ENCODE measurements at regions not wholly inside any gene's neighbourhood (a gene's known extent, or its start where the extent isn't known, plus 50 kb on each side); places are given as distances from the start of the nearest gene placed in this dataset.
"Not testable (repeated sequence)": the region's sequence is repeated elsewhere in the genome, so short reads cannot be mapped to it uniquely, and the experiment has no call there.

GRCh38 chr14:98927986-98928385 lies 344.0 kb downstream of the BCL11B start:
- H3K4me3 ChIP-seq (ENCODE audit: low read depth, low read length), result no peak overlapping the region

- H3K4me3 ChIP-seq (ENCODE audit: low read depth, low read length), result no peak overlapping the region
These were observed 343.6 kb downstream of the BCL11B start for GRCh38 chr14:98928418-98928817.

GRCh38 chr14:98931126-98931525 lies 340.9 kb downstream of the BCL11B start:
- no peak overlapping the region for H3K4me3 ChIP-seq (ENCODE audit: low read depth, low read length)

- no peak overlapping the region for H3K4me3 ChIP-seq (ENCODE audit: low read depth, low read length)
These were observed 340.1 kb downstream of the BCL11B start for GRCh38 chr14:98931911-98932310.

- no peak overlapping the region for H3K4me3 ChIP-seq (ENCODE audit: low read depth, low read length)
These were observed 339.3 kb downstream of the BCL11B start for GRCh38 chr14:98932431-98933325.

- H3K4me3 ChIP-seq (ENCODE audit: low read depth, low read length), result not testable (repeated sequence)
These were observed 337.4 kb downstream of the BCL11B start for GRCh38 chr14:98934569-98934968.

GRCh38 chr14:98935921-98936320 lies 336.1 kb downstream of the BCL11B start:
- H3K4me3 ChIP-seq (ENCODE audit: low read depth, low read length), result no peak overlapping the region

- H3K4me3 ChIP-seq (ENCODE audit: low read depth, low read length), result no peak overlapping the region
These were observed 335.0 kb downstream of the BCL11B start for GRCh38 chr14:98937021-98937420.

- no peak overlapping the region for H3K4me3 ChIP-seq (ENCODE audit: low read depth, low read length)
These were observed 334.1 kb downstream of the BCL11B start for GRCh38 chr14:98937712-98938505.

- no peak overlapping the region for H3K4me3 ChIP-seq (ENCODE audit: low read depth, low read length)
These were observed 331.1 kb downstream of the BCL11B start for GRCh38 chr14:98940693-98941437.

- H3K4me3 ChIP-seq (ENCODE audit: low read depth, low read length), result no peak overlapping the region
These were observed 330.5 kb downstream of the BCL11B start for GRCh38 chr14:98941481-98941880.

GRCh38 chr14:98943907-98944306 lies 328.1 kb downstream of the BCL11B start:
- H3K4me3 ChIP-seq (ENCODE audit: low read depth, low read length), result no peak overlapping the region

GRCh38 chr14:98944989-98945388 lies 327.0 kb downstream of the BCL11B start:
- H3K4me3 ChIP-seq (ENCODE audit: low read depth, low read length), result no peak overlapping the region

- H3K4me3 ChIP-seq (ENCODE audit: low read depth, low read length), result no peak overlapping the region
These were observed 326.1 kb downstream of the BCL11B start for GRCh38 chr14:98945611-98946570.

GRCh38 chr14:98946940-98947339 lies 325.1 kb downstream of the BCL11B start:
- H3K4me3 ChIP-seq (ENCODE audit: low read depth, low read length), result no peak overlapping the region

- H3K4me3 ChIP-seq (ENCODE audit: low read depth, low read length), result no peak overlapping the region
These were observed 323.9 kb downstream of the BCL11B start for GRCh38 chr14:98947911-98948595.

- H3K4me3 ChIP-seq (ENCODE audit: low read depth, low read length), result no peak overlapping the region
These were observed 322.9 kb downstream of the BCL11B start for GRCh38 chr14:98949051-98949450.

GRCh38 chr14:98949481-98950135 lies 322.4 kb downstream of the BCL11B start:
- no peak overlapping the region for H3K4me3 ChIP-seq (ENCODE audit: low read depth, low read length)

- no peak overlapping the region for H3K4me3 ChIP-seq (ENCODE audit: low read depth, low read length)
These were observed 321.6 kb downstream of the BCL11B start for GRCh38 chr14:98950353-98950895.

Measured in iPS-11a (cell line).